ENCODE measurements at regions not wholly inside any gene's neighbourhood (a gene's known extent, or its start where the extent isn't known, plus 50 kb on each side); places are given as distances from the start of the nearest gene placed in this dataset.
"Not testable (repeated sequence)": the region's sequence is repeated elsewhere in the genome, so short reads cannot be mapped to it uniquely, and the experiment has no call there.

DNA sequence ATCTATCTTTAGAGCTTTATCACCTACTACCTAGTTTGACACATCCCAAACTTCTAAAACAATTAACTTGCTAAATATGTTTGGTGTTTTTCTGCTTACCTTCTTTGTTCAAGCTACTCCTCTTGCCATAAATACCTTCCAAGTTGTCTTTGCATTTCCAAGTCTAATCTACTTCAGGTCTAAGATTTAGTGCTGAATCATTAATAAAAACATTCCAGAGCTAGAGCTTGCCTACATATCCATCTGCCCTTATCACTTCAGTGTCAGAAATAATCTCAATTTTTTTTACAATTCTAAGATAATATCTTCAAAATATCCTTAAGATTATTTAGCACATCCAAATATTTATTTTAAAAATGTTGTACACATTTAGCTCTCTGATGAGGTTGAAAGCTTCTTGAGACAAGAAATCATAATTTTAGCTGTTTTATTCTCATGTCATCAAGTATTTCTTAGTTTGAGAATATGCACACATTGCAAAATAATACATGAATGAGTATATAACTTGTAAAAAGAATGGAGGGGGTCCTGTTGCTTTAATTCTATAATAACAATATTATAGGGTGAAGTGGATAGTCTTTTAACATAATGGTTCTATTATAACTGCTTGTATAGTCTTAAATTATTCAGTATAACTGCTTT lies 466.3 kb downstream of the SEMA3D start:
- Histone ChIP-seq H3K4me3 (ENCODE audit: low read length) (no peak overlapping the region), H3F3A (ENCODE audit: insufficient read depth, low read length) (no peaks in the 10 kb centered on the region), H2AFZ (ENCODE audit: low read length) (no peak overlapping the region), H3K9ac (ENCODE audit: low read length) (no peak overlapping the region), H3K9me3 (replicated peaks; ENCODE audit: insufficient read depth, low read length) (no peaks in the 10 kb centered on the region), H3K36me3 (replicated peaks; ENCODE audit: insufficient read depth, low read length) (no peaks in the 10 kb centered on the region), H3K27me3 (replicated peaks; ENCODE audit: insufficient read depth, low read length) (no peaks in the 10 kb centered on the region), H3K4me2 (ENCODE audit: low read depth, low read length) (no peak overlapping the region), H3K79me2 (ENCODE audit: low read length) (no peaks in the 10 kb centered on the region), H4K20me1 (ENCODE audit: insufficient read depth, low read length) (no peaks in the 10 kb centered on the region), H3K4me1 (ENCODE audit: low read length) (no peaks in the 10 kb centered on the region), H3K9me2 (replicated peaks; ENCODE audit: insufficient read depth, low read length) (no peaks in the 10 kb centered on the region), H3K27ac (ENCODE audit: low read length) (no peak overlapping the region)
- TF ChIP-seq EZH2phosphoT487 (IDR thresholded peaks at IDR 0.05; ENCODE audit: low read length) (no peak), EZH2 (optimal IDR thresholded peaks at IDR 0.05; ENCODE audit: low read depth, low read length) (no peak)
- TF ChIP-seq, protein P1, sequence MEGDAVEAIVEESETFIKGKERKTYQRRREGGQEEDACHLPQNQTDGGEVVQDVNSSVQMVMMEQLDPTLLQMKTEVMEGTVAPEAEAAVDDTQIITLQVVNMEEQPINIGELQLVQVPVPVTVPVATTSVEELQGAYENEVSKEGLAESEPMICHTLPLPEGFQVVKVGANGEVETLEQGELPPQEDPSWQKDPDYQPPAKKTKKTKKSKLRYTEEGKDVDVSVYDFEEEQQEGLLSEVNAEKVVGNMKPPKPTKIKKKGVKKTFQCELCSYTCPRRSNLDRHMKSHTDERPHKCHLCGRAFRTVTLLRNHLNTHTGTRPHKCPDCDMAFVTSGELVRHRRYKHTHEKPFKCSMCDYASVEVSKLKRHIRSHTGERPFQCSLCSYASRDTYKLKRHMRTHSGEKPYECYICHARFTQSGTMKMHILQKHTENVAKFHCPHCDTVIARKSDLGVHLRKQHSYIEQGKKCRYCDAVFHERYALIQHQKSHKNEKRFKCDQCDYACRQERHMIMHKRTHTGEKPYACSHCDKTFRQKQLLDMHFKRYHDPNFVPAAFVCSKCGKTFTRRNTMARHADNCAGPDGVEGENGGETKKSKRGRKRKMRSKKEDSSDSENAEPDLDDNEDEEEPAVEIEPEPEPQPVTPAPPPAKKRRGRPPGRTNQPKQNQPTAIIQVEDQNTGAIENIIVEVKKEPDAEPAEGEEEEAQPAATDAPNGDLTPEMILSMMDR (IDR thresholded peaks at IDR 0.05; ENCODE audit: low read length): no peak
- no peak for DNase-seq

DNA sequence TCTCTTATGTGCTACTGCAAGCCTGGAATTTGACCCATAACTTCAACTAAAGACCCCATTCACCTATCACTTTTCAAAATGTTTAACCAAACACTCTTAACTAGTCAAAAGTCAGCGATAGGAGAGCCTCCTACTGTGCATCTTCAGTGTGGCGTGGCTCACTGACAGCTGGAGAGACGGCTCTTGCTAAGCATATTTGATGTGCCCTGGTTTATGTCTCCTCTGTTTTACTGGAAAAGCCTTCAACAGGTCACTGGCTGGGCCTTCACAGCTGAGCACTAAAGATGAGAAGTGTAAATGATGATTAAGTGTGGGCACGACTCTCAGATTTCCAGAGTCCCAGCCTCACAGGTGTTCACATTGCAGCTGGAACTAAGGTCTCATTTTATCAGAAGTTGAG lies 472.1 kb downstream of the SEMA3D start:
- TF ChIP-seq EZH2 (optimal IDR thresholded peaks at IDR 0.05; ENCODE audit: low read depth, low read length): no peak
- TF ChIP-seq, protein P1 (IDR thresholded peaks at IDR 0.05; ENCODE audit: low read length): no peak
- TF ChIP-seq EZH2phosphoT487 (IDR thresholded peaks at IDR 0.05; ENCODE audit: low read length): no peak
- Histone ChIP-seq H3K27ac (ENCODE audit: low read length) (no peak overlapping the region), H3K4me2 (ENCODE audit: low read depth, low read length) (no peak overlapping the region), H3K9me3 (replicated peaks; ENCODE audit: insufficient read depth, low read length) (no peaks in the 10 kb centered on the region), H3K79me2 (ENCODE audit: low read length) (no peaks in the 10 kb centered on the region), H3K9ac (ENCODE audit: low read length) (no peak overlapping the region), H2AFZ (ENCODE audit: low read length) (no peak overlapping the region), H3F3A (ENCODE audit: insufficient read depth, low read length) (no peaks in the 10 kb centered on the region), H3K9me2 (replicated peaks; ENCODE audit: insufficient read depth, low read length) (no peaks in the 10 kb centered on the region), H3K27me3 (replicated peaks; ENCODE audit: insufficient read depth, low read length) (no peaks in the 10 kb centered on the region), H4K20me1 (ENCODE audit: insufficient read depth, low read length) (no peaks in the 10 kb centered on the region), H3K4me3 (ENCODE audit: low read length) (no peak overlapping the region), H3K4me1 (ENCODE audit: low read length) (no peaks in the 10 kb centered on the region), H3K36me3 (replicated peaks; ENCODE audit: insufficient read depth, low read length) (no peaks in the 10 kb centered on the region)
- no peak for DNase-seq

DNA sequence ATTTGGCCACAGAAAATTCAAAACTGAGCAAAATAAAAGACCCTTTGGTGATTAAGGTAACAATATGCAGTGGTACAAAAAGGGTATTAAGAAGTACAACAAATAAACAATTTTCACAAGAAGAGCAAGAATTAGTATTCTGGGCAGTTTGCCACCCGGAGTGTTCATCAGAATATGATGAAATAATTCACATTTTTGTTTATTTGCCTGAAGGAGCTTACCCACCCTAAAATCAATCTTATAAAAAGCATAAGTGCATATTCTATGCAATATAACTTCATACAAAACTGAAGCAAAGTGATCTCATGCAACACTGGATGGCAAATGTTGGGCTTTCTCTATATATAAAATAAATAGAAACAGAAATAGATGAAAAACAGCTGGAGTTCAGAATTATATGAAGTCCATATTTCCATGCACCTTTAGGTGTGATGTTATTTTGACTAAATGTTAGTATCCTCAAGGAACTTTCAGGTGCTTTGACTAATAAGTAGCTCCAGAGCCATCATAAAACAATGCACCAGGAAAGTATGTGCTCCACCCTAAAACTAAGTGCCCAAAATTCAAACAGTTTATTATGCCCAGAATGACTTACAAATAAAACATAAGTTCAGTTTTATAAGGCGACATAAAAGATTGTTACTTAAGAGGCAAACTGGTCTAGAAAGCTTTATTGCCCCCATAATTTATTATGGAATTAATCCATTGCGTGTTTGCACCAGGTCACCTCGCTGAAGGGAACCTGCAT lies 474.3 kb downstream of the SEMA3D start:
- H3K4me2 ChIP-seq (ENCODE audit: low read depth, low read length): no peak overlapping the region
- TF ChIP-seq, protein P1 (IDR thresholded peaks at IDR 0.05; ENCODE audit: low read length): no peak
- H3K36me3 ChIP-seq (replicated peaks; ENCODE audit: insufficient read depth, low read length): no peaks in the 10 kb centered on the region
- H3K27ac ChIP-seq (ENCODE audit: low read length): no peak overlapping the region
- no peak overlapping the region for H3K4me3 ChIP-seq (ENCODE audit: low read length)
- H2AFZ ChIP-seq (ENCODE audit: low read length): no peak overlapping the region
- no peaks in the 10 kb centered on the region for H3K27me3 ChIP-seq (replicated peaks; ENCODE audit: insufficient read depth, low read length)
- no peaks in the 10 kb centered on the region for H3K4me1 ChIP-seq (ENCODE audit: low read length)
- H4K20me1 ChIP-seq (ENCODE audit: insufficient read depth, low read length): no peaks in the 10 kb centered on the region
- no peaks in the 10 kb centered on the region for H3K79me2 ChIP-seq (ENCODE audit: low read length)
- H3K9ac ChIP-seq (ENCODE audit: low read length): no peak overlapping the region
- no peaks in the 10 kb centered on the region for H3F3A ChIP-seq (ENCODE audit: insufficient read depth, low read length)
- DNase-seq: no peak
- H3K9me3 ChIP-seq (replicated peaks; ENCODE audit: insufficient read depth, low read length): no peaks in the 10 kb centered on the region
- no peaks in the 10 kb centered on the region for H3K9me2 ChIP-seq (replicated peaks; ENCODE audit: insufficient read depth, low read length)

DNA sequence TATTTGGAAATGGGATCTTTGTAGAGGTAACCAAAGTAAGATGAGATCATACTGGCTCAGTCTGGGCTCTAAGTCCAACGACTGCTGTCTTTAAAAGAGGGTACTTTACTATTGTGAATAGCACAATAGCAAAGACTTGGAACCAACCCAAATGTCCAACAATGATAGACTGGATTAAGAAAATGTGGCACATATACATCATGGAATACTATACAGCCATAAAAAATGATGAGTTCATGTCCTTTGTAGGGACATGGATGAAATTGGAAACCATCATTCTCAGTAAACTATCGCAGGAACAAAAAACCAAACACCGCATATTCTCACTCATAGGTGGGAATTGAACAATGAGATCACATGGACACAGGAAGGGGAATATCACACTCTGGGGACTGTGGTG lies 476.3 kb downstream of the SEMA3D start:
- not testable (repeated sequence) for H2AFZ ChIP-seq (ENCODE audit: low read length); H3K9me2 ChIP-seq (replicated peaks; ENCODE audit: insufficient read depth, low read length); H3K4me3 ChIP-seq (ENCODE audit: low read length); H3K4me2 ChIP-seq (ENCODE audit: low read depth, low read length); H3K9me3 ChIP-seq (replicated peaks; ENCODE audit: insufficient read depth, low read length); H3K36me3 ChIP-seq (replicated peaks; ENCODE audit: insufficient read depth, low read length); H3K4me1 ChIP-seq (ENCODE audit: low read length); H3K9ac ChIP-seq (ENCODE audit: low read length); H3K27me3 ChIP-seq (replicated peaks; ENCODE audit: insufficient read depth, low read length); H3K27ac ChIP-seq (ENCODE audit: low read length); DNase-seq; H3K79me2 ChIP-seq (ENCODE audit: low read length); H4K20me1 ChIP-seq (ENCODE audit: insufficient read depth, low read length); H3F3A ChIP-seq (ENCODE audit: insufficient read depth, low read length)

All from MM.1S (cell line).